ENCODE measurements at regions not wholly inside any gene's neighbourhood (a gene's known extent, or its start where the extent isn't known, plus 50 kb on each side); places are given as distances from the start of the nearest gene placed in this dataset.

DNA sequence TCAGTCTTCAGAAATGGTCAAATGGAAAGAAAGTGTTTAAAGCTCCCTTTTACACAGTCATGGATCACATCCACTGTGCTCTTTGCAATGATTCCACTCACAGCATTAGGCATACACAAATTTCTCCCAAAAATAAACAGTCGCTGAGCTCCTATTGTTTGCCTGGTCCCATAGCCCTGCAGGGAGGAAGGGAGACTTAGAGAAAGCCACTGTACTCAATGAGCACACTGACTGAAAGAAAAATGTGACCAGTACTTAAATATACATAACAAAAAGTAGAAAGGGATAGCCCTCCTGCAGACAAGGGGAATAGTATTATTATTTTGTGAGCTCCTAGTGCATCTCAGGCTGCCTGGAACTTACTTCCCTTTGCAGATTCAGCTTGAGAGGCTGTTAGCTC lies 853.2 kb downstream of the GRID1 start:
- TF ChIP-seq, protein P1, sequence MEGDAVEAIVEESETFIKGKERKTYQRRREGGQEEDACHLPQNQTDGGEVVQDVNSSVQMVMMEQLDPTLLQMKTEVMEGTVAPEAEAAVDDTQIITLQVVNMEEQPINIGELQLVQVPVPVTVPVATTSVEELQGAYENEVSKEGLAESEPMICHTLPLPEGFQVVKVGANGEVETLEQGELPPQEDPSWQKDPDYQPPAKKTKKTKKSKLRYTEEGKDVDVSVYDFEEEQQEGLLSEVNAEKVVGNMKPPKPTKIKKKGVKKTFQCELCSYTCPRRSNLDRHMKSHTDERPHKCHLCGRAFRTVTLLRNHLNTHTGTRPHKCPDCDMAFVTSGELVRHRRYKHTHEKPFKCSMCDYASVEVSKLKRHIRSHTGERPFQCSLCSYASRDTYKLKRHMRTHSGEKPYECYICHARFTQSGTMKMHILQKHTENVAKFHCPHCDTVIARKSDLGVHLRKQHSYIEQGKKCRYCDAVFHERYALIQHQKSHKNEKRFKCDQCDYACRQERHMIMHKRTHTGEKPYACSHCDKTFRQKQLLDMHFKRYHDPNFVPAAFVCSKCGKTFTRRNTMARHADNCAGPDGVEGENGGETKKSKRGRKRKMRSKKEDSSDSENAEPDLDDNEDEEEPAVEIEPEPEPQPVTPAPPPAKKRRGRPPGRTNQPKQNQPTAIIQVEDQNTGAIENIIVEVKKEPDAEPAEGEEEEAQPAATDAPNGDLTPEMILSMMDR (IDR thresholded peaks at IDR 0.05), result no peak
- no peak for TF ChIP-seq POLR2A (IDR thresholded peaks at IDR 0.05)

All from lower leg skin (tissue), 3 donors.